ENCODE measurements at regions not wholly inside any gene's neighbourhood (a gene's known extent, or its start where the extent isn't known, plus 50 kb on each side); places are given as distances from the start of the nearest gene placed in this dataset.
A peak's percentile ranks its signal among the peaks of the same experiment; 100 is the strongest.

DNA sequence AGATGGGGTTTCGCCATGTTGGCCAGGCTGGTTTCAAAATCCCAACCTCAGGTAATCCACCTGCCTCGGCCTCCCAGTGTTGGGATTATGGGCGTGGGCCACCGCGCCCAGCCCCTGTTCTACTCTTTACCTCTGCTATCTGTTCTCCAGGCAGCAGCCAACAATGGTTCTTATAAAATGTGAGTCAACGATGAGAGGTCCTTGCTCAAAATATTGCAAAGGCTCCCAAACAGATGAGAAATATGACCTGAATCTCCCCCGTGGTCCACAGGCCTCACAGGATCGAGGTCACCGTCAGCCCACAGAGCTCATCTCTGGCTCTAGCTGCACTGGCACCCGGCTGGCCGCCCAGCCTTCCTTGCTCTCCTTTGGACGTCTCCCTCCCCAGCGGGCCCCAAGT is 62.0 kb upstream of the EGFR start:
- no peak for DNase-seq (ENCODE audit: low spot score)

DNA sequence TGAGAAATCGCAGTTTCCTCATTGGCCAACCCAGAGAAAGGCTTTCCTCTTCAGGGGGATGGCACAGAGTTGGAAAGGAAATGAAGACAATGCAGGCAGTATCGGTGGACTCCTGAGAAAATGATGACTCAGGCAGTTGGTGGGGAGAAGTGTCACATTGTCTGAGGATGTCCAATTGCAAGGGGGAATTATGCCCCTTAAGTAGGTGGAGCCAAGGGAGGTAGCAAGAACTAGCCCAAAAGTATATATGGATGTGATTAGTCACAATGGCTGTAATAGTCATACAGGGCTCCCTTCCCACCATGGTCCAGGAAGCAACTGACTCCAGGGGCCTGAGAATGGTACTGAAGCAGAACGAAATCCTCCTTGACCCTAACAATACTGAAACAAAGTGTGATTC is 58.3 kb upstream of the EGFR start:
- no peak for DNase-seq (ENCODE audit: low spot score)

DNA sequence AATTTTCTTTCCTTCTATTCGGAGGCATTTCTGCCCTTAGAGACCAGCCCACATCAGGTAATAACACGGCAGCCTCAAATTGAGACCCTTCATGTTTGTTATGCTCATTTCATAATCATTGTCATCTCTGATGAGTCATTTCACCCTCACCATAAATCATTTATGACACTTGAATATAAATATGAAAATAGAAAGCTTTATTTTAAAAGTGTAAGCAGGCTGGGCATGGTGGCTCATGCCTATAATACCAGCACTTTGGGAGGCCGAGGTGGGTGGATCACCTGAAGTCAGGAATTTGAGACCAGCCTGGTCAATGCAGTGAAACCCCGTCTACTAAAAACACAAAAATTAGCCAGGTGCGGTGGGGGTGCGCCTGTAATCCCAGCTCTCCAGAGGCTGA is 57.4 kb upstream of the EGFR start:
- no peak for DNase-seq (ENCODE audit: low spot score)

DNA sequence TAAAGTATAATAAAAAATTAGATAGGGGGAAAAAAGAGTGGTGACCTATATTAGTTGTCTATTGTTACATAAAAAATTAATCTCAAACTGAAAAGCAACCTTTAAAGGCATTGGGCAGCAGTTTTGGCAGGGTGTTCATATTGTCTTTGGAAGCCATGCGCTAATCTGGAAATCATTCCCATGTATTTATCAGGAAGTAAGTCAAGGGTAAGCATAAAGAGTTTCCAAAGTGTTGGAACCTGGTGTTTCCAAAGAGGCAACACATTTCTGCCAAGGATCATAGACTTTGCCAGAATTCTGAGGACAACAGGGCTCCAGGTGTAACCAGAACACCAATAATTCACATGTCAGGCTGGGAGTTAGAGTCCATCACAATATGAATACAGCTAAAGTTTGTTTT is 55.7 kb upstream of the EGFR start:
- DNase-seq (ENCODE audit: low spot score) = no peak

DNA sequence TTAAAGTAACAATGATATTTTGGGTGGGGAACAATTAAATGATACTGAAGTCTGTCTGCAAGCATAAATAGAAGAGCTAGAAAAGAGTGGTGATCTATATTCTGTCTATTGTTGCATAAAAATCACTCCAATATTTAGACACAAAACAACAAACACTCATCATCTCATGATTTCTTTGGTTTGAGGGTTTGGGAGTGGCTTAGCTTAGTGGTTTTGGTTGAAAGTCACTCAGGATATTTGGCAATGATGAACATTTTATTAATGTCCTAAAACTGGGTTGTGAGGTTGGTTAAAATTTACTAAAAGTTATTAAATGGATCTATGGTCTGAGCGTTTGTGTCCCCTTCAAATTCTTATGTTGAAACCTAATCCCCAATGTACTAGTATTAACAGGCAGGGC is 54.7 kb upstream of the EGFR start:
- no peak for DNase-seq (ENCODE audit: low spot score)

DNA sequence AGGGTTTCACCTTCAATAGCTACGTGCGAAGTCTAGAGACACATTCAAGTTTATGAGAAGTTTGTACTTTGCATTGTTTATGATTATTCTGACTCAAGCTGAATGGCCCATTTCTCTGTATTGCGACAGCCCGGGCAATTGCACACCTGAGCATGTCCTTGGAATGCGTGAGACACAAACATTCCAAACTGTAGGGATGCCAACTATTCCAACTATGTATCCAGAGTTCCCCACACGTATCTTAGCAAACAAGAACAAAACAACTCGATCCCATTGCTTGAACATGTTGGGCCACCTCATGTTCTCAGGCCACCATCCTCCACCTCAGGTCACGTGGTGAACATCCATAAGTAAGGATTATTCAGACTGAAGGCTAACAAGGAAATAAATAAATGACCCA is 51.4 kb upstream of the EGFR start:
- DNase-seq (ENCODE audit: low spot score) = peak; percentile 64

DNA sequence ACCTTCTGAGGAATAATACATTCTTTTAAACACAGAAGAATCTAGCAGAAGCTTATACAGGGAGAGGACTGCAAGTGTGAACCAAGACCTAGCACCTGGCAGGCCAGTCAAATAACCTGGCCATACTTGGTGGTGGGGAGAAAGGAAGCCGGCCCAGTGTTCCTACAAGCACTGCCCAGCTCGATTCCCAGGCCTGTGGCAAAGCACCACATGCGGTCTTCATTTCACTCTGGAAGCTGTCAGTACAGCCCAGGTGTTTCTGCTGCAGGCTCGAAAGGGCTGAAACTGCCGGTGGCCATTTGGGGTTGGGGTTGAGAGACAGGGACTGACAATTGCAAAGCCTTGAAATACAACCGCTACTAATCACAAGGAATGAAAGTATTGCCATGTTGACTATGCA is 50.8 kb upstream of the EGFR start:
- DNase-seq (ENCODE audit: low spot score) = no peak
